Right atrium auricular region (tissue), 2 donors: ENCODE measurements at regions not wholly inside any gene's neighbourhood (a gene's known extent, or its start where the extent isn't known, plus 50 kb on each side); places are given as distances from the start of the nearest gene placed in this dataset.

Experiments
- DNase-seq: peaks from one replicate; pipeline ENCODE4 v3.0.0-alpha.2; 2019; ENCODE audit warnings: low spot score
- H3K27ac ChIP-seq, 2 donors: fragments of 200-600 bp; sonication (generic); 1 replicate in 1 of 2; 2 replicates in 1 of 2; pipeline ENCODE4 v1.5.1; 2016 to 2019
- H3K27me3 ChIP-seq, 2 donors: fragments of 200-600 bp; sonication (generic); one replicate each; pipeline versions ENCODE4 v1.5.1 to v1.6.0; 2017 to 2019
- H3K36me3 ChIP-seq: fragments of 200-600 bp; sonication (generic); one replicate; pipeline ENCODE4 v1.5.1; 2016
- H3K4me1 ChIP-seq, 2 donors: fragments of 200-600 bp; sonication (generic); one replicate each; pipeline versions ENCODE4 v1.5.1 to v1.6.0; 2017 to 2019
- H3K4me3 ChIP-seq, 2 donors: fragments of 200-600 bp; sonication (generic); 1 replicate in 1 of 2; 2 replicates in 1 of 2; pipeline ENCODE4 v1.5.1; 2017 to 2019; ENCODE audit warnings: mild to moderate bottlenecking in 1 of 2, moderate library complexity in 1 of 2
- H3K9me3 ChIP-seq, 2 donors: fragments of 200-600 bp; sonication (generic); one replicate each; pipeline ENCODE4 v1.5.1; 2019
- TF ChIP-seq, protein P1 (sequence below), 2 donors: fragments of 200-600 bp; sonication (generic); IDR thresholded peaks; one replicate each; pipeline ENCODE4 v1.5.1; 2019; ENCODE audit warnings: antibody characterized with exemption in 2 of 2

DNA sequence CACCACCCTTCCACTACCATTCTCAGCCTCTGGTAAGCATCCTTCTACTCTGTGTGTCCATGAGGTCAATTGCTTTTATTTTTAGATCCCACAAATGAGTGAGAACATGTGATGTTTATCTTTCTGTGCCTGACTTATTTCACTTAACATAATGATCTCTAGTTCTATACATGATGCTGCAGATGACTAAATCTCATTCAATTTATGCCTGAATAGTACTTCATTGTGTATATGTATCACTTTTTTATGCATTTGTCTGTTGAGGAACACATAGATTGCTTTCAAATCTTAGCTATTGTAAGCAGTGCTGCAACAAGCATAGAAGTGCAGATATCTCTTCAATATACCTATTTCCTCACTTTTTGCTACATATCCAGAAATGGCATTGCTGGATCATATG is 733.3 kb downstream of the SUCLG1 start:
- no peak overlapping the region for H3K4me3 ChIP-seq
- H3K36me3 ChIP-seq, result no peaks in the 10 kb centered on the region
- no peak overlapping the region for H3K27ac ChIP-seq
- H3K27me3 ChIP-seq, result no peaks in the 10 kb centered on the region
- no peaks in the 10 kb centered on the region for H3K4me1 ChIP-seq
- H3K9me3 ChIP-seq, result no peaks in the 10 kb centered on the region
- TF ChIP-seq, protein P1, sequence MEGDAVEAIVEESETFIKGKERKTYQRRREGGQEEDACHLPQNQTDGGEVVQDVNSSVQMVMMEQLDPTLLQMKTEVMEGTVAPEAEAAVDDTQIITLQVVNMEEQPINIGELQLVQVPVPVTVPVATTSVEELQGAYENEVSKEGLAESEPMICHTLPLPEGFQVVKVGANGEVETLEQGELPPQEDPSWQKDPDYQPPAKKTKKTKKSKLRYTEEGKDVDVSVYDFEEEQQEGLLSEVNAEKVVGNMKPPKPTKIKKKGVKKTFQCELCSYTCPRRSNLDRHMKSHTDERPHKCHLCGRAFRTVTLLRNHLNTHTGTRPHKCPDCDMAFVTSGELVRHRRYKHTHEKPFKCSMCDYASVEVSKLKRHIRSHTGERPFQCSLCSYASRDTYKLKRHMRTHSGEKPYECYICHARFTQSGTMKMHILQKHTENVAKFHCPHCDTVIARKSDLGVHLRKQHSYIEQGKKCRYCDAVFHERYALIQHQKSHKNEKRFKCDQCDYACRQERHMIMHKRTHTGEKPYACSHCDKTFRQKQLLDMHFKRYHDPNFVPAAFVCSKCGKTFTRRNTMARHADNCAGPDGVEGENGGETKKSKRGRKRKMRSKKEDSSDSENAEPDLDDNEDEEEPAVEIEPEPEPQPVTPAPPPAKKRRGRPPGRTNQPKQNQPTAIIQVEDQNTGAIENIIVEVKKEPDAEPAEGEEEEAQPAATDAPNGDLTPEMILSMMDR (IDR thresholded peaks at IDR 0.05), result no peak
- no peak for DNase-seq

DNA sequence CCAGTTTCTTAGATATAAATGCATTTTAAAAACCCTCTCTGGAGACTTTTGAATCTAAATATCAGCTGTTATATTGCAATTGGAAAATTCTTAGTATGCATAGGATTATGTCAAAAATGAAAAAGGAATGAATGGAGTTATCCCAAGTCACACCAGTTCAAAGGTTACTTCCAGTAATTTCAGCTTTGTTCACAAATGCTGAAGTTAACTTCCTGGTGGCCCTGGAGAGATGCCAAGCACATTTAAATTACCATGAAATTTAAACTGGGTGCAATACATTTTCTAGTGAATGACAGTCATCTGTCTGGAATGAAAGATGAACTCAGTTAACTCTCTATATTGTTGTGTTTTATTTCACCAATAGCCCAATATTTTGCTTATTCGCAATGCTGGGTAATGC is 753.9 kb downstream of the SUCLG1 start:
- H3K27ac ChIP-seq, result no peak overlapping the region
- H3K27me3 ChIP-seq, result no peaks in the 10 kb centered on the region
- no peaks in the 10 kb centered on the region for H3K36me3 ChIP-seq
- H3K4me1 ChIP-seq, result no peaks in the 10 kb centered on the region
- no peaks in the 10 kb centered on the region for H3K9me3 ChIP-seq
- no peak for DNase-seq
- no peak overlapping the region for H3K4me3 ChIP-seq
- TF ChIP-seq, protein P1 (IDR thresholded peaks at IDR 0.05), result no peak

DNA sequence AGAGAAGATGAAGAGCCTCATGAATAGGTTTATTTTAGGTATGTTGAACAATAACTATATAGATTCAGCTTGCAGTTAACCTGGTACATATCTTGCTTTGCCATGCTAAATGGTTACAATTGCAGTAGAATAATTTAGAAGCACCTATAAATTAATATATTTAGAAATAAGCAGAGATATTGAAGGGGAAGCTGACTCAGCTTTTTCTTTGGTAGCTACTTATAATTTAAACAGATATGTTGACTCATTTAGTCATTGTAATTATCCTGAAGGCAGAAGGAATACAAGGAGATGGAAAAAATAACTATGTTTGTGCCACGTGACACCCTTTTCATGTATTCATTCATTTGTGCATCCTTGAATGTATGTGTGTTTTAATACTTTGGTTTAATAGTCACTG is 755.5 kb downstream of the SUCLG1 start:
- no peak overlapping the region for H3K27ac ChIP-seq
- no peak for DNase-seq
- TF ChIP-seq, protein P1 (IDR thresholded peaks at IDR 0.05), result no peak
- no peaks in the 10 kb centered on the region for H3K9me3 ChIP-seq
- no peak overlapping the region for H3K4me3 ChIP-seq
- no peaks in the 10 kb centered on the region for H3K36me3 ChIP-seq
- H3K27me3 ChIP-seq, result no peaks in the 10 kb centered on the region
- H3K4me1 ChIP-seq, result no peaks in the 10 kb centered on the region

DNA sequence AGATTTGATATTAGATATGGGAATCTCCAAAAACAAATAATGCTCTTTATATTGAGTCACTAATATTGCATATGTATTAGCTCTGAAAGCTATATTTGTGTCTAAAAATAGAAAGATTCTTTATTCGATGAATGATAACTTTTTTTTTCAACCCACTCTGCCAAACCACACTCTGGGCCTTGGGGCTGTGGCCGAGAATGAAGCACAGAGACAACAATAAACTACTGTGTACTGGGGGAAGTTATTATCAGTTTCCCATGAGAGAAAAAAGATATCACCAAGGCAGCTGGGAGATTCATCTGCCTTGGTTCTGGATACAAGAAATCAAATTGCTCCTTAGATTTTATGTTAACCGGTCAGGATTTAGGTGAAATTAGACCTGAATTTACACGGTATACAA is 762.2 kb downstream of the SUCLG1 start:
- TF ChIP-seq, protein P1 (IDR thresholded peaks at IDR 0.05), result no peak
- Histone ChIP-seq H3K36me3 (no peaks in the 10 kb centered on the region), H3K27ac (no peak overlapping the region), H3K27me3 (no peaks in the 10 kb centered on the region), H3K4me1 (no peaks in the 10 kb centered on the region), H3K9me3 (no peaks in the 10 kb centered on the region), H3K4me3 (no peak overlapping the region)
- no peak for DNase-seq

DNA sequence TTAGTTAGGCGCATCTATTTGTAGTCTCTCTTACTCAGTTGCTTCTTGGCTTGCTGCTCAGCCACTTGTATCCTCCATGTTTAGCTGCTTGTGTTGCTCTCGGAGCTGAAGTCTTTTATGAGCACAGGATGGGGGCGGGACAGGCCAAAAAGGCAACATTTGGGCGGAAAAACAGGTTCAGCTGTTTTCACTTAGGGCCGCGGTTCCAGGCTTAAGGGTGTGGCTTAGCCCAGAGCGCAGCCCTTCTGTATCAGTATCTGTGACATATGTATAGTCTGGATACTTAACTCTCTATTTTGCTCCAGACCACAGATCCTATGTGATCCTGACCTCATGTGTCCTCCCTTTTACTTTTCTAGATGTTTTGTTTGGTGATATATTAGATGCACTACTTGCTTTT is 763.5 kb downstream of the SUCLG1 start:
- no peak for DNase-seq
- H3K4me1 ChIP-seq, result no peaks in the 10 kb centered on the region
- TF ChIP-seq, protein P1 (IDR thresholded peaks at IDR 0.05), result no peak
- no peaks in the 10 kb centered on the region for H3K27me3 ChIP-seq
- H3K9me3 ChIP-seq, result no peaks in the 10 kb centered on the region
- H3K27ac ChIP-seq, result no peak overlapping the region
- no peaks in the 10 kb centered on the region for H3K36me3 ChIP-seq
- H3K4me3 ChIP-seq, result no peak overlapping the region

DNA sequence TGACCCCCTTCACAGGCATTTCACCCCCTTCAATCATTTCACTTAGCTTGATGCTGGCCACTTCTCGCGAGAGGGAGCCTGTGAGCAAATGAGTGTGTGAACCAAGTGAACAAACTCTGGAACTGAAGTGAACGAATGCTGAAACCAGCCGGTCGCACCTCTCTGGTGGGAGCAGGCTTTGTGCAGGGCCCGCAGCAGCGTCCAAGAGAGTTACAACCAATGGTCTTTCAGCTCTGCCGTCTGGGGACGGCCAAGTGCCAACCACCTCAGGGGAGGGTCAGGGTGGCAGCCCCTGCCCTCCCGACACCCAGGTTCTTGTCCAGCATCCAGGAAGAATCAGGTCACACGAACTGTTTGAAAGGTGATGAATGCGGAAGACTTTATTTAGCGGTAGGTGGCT is 764.0 kb downstream of the SUCLG1 start:
- no peaks in the 10 kb centered on the region for H3K9me3 ChIP-seq
- H3K36me3 ChIP-seq, result no peaks in the 10 kb centered on the region
- no peak for DNase-seq
- TF ChIP-seq, protein P1 (IDR thresholded peaks at IDR 0.05), result no peak
- no peaks in the 10 kb centered on the region for H3K4me1 ChIP-seq
- H3K4me3 ChIP-seq, result no peak overlapping the region
- H3K27me3 ChIP-seq, result no peaks in the 10 kb centered on the region
- H3K27ac ChIP-seq, result no peak overlapping the region
